ENCODE measurements at regions not wholly inside any gene's neighbourhood (a gene's known extent, or its start where the extent isn't known, plus 50 kb on each side); places are given as distances from the start of the nearest gene placed in this dataset.

- Histone ChIP-seq H4K20me1 (ENCODE audit: insufficient read depth) (no peaks in the 10 kb centered on the region), H3K9me3 (ENCODE audit: control insufficient read depth in 1 of 2, insufficient read depth in 1 of 2, low read depth in 1 of 2, low read length in 2 of 2) (no peaks in the 10 kb centered on the region), H3K36me3 (ENCODE audit: control insufficient read depth in 1 of 2, insufficient read depth in 2 of 2, low read length in 2 of 2) (no peaks in the 10 kb centered on the region), H3K4me1 (ENCODE audit: control insufficient read depth in 1 of 2, insufficient read depth in 2 of 2, low read length in 2 of 2) (no peaks in the 10 kb centered on the region), H3K9me2 (ENCODE audit: insufficient read depth) (no peaks in the 10 kb centered on the region), H3K9ac (ENCODE audit: low read length) (no peak overlapping the region), H2AFZ (ENCODE audit: low read depth, low read length, poor library complexity, severe bottlenecking) (no peak overlapping the region), H3K79me2 (ENCODE audit: insufficient read depth, low read length) (no peaks in the 10 kb centered on the region), H3K4me2 (ENCODE audit: low read length) (no peak overlapping the region), H3K27me3 (ENCODE audit: insufficient read depth, low read length) (no peaks in the 10 kb centered on the region), H3K27ac (ENCODE audit: low read depth, low read length) (no peak overlapping the region), H3K4me3 (replicated peaks in 1 of 2; ENCODE audit: low read depth in 1 of 2, low read length in 2 of 2) (no peak overlapping the region)
- intact Hi-C loops (cut with micrococcal nuclease): loop anchor here (10.0 kb wide), 2 partner anchors 238 to 1728 kb away; no protein-coding TSS in a partner anchor
- DNase-seq (ENCODE audit: low read depth, low spot score): no peak
- TF ChIP-seq SP1 (IDR thresholded peaks at IDR 0.05; ENCODE audit: low read depth) (no peak), ELF1 (IDR thresholded peaks at IDR 0.05; ENCODE audit: borderline replicate concordance, low read depth) (no peak), SIN3A (IDR thresholded peaks at IDR 0.05; ENCODE audit: low read depth) (no peak), EZH2 (IDR thresholded peaks at IDR 0.05) (no peak), CBX3 (IDR thresholded peaks at IDR 0.05; ENCODE audit: low read depth) (no peak), POLR2A (IDR thresholded peaks at IDR 0.05; ENCODE audit: borderline replicate concordance, extremely low read depth, insufficient read depth, insufficient read length) (no peak), ZFX (IDR thresholded peaks at IDR 0.05) (no peak), ZNF274 (IDR thresholded peaks at IDR 0.05; ENCODE audit: low read depth, low read length) (no peak), JUND (IDR thresholded peaks at IDR 0.05) (no peak)
- TF ChIP-seq, protein P1, sequence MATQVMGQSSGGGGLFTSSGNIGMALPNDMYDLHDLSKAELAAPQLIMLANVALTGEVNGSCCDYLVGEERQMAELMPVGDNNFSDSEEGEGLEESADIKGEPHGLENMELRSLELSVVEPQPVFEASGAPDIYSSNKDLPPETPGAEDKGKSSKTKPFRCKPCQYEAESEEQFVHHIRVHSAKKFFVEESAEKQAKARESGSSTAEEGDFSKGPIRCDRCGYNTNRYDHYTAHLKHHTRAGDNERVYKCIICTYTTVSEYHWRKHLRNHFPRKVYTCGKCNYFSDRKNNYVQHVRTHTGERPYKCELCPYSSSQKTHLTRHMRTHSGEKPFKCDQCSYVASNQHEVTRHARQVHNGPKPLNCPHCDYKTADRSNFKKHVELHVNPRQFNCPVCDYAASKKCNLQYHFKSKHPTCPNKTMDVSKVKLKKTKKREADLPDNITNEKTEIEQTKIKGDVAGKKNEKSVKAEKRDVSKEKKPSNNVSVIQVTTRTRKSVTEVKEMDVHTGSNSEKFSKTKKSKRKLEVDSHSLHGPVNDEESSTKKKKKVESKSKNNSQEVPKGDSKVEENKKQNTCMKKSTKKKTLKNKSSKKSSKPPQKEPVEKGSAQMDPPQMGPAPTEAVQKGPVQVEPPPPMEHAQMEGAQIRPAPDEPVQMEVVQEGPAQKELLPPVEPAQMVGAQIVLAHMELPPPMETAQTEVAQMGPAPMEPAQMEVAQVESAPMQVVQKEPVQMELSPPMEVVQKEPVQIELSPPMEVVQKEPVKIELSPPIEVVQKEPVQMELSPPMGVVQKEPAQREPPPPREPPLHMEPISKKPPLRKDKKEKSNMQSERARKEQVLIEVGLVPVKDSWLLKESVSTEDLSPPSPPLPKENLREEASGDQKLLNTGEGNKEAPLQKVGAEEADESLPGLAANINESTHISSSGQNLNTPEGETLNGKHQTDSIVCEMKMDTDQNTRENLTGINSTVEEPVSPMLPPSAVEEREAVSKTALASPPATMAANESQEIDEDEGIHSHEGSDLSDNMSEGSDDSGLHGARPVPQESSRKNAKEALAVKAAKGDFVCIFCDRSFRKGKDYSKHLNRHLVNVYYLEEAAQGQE (IDR thresholded peaks at IDR 0.05; ENCODE audit: low read depth): no peak
- TF ChIP-seq, protein P2, sequence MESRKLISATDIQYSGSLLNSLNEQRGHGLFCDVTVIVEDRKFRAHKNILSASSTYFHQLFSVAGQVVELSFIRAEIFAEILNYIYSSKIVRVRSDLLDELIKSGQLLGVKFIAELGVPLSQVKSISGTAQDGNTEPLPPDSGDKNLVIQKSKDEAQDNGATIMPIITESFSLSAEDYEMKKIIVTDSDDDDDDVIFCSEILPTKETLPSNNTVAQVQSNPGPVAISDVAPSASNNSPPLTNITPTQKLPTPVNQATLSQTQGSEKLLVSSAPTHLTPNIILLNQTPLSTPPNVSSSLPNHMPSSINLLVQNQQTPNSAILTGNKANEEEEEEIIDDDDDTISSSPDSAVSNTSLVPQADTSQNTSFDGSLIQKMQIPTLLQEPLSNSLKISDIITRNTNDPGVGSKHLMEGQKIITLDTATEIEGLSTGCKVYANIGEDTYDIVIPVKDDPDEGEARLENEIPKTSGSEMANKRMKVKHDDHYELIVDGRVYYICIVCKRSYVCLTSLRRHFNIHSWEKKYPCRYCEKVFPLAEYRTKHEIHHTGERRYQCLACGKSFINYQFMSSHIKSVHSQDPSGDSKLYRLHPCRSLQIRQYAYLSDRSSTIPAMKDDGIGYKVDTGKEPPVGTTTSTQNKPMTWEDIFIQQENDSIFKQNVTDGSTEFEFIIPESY (IDR thresholded peaks at IDR 0.05; ENCODE audit: extremely low read depth, insufficient replicate concordance, low read length): no peak
- no peak for ATAC-seq
- BruUV-seq (replicated peaks): no TSS peak
- ChIA-PET POLR2A (no interaction called here), CTCF (no interaction called here), RAD21 (ENCODE audit: low non-redundant PET in 1 of 2, low total read pairs in 2 of 2, uncharacterized antibody in 2 of 2, unreplicated experiment in 2 of 2) (no interaction called here)
These were observed 599.5 kb downstream of the ARL4A start for GRCh38 chr7:13286916-13287315.

Measured in HCT116 (cell line).